Heart left ventricle (tissue), 16 donors: ENCODE measurements at regions not wholly inside any gene's neighbourhood (a gene's known extent, or its start where the extent isn't known, plus 50 kb on each side); places are given as distances from the start of the nearest gene placed in this dataset.
"Not testable (repeated sequence)": the region's sequence is repeated elsewhere in the genome, so short reads cannot be mapped to it uniquely, and the experiment has no call there.

Experiments used
- ATAC-seq, 4 donors: fragments of 200-7000 bp; cut with Tn5 transposase; one replicate each; pipeline ENCODE4 v1.9.1; 2020 to 2022; ENCODE audit warnings: moderate library complexity in 4 of 4, mild to moderate bottlenecking in 3 of 4, moderate number of reproducible peaks in 1 of 4
- DNase-seq, 5 donors: peaks; one replicate each; pipeline ENCODE4 v3.0.0-alpha.2; 2020
- H3K27ac ChIP-seq, 12 donors: fragments of 200-600 bp; sonication (generic) in 4 of 12; one replicate each; pipeline versions ENCODE4 v1.5.0 to v1.8.0; 2016 to 2022; ENCODE audit warnings: mild to moderate bottlenecking in 2 of 12
- H3K27me3 ChIP-seq, 9 donors: fragments of 200-600 bp; sonication (generic) in 2 of 9; one replicate each; pipeline versions ENCODE4 v1.5.1 to v1.8.0; 2016 to 2022; ENCODE audit warnings: mild to moderate bottlenecking in 3 of 9
- H3K36me3 ChIP-seq, 9 donors: fragments of 200-600 bp; sonication (generic) in 2 of 9; one replicate each; pipeline versions ENCODE4 v1.5.0 to v1.8.0; 2018 to 2022; ENCODE audit warnings: mild to moderate bottlenecking in 2 of 9
- H3K4me1 ChIP-seq, 12 donors: fragments of 200-600 bp; sonication (generic) in 4 of 12; one replicate each; pipeline versions ENCODE4 v1.5.0 to v1.8.0; 2016 to 2022; ENCODE audit warnings: mild to moderate bottlenecking in 3 of 12
- H3K4me3 ChIP-seq, 12 donors: fragments of 200-600 bp; sonication (generic) in 4 of 12; one replicate each; pipeline versions ENCODE4 v1.5.0 to v1.8.0; 2017 to 2022; ENCODE audit warnings: mild to moderate bottlenecking in 9 of 12, moderate library complexity in 4 of 12
- H3K9me3 ChIP-seq, 12 donors: fragments of 200-600 bp; sonication (generic) in 4 of 12; one replicate each; pipeline versions ENCODE4 v1.5.0 to v1.8.0; 2016 to 2022; ENCODE audit warnings: mild to moderate bottlenecking in 1 of 12
- CTCF ChIP-seq, 12 donors: fragments of 200-600 bp; sonication (generic) in 4 of 12; IDR thresholded peaks; one replicate each; pipeline versions ENCODE4 v1.5.0 to v1.8.0; 2018 to 2022; ENCODE audit warnings: antibody characterized with exemption in 12 of 12, mild to moderate bottlenecking in 5 of 12
- POLR2A ChIP-seq, 2 donors: fragments of 450-650 bp; IDR thresholded peaks; one replicate each; pipeline ENCODE4 v1.6.1; 2017; ENCODE audit warnings: antibody characterized with exemption in 2 of 2, mild to moderate bottlenecking in 2 of 2, moderate library complexity in 2 of 2
- WGBS, 4 donors: extraction: QIAGEN DNeasy Blood & Tissue Kit in 2 of 4; methylation state at CpG; one replicate each; pipeline versions ENCODE4 v1.1.5 to v1.1.7; 2013 to 2018; 5-methylcytosine and 5-hydroxymethylcytosine counted together
- intact Hi-C, 10 donors: fragments of 100-400 bp; cut with DNase I; formaldehyde crosslinking; loops; one replicate each; pipeline versions ENCODE4 v1.11.1 to v1.14.2; 2022
- donor health status: ischemic (EF 13 %, LVEDD 7.1; RV severe dilation, severe dysfunction).
- donor health status: healthy with polysubstance abuse.
- donor health status: DM: no; HTN: yes; CAD: no.
- donor health status: DM: no; HTN: no; CAD: no.
- donor health status: ischemic (EF 25% LVEDD 6.9; RV normal size, moderate dysfunction).
- donor health status: ischemic (EF 25% LVEDD 5.7; RV mildly dilated, moderate dysfunction).
- donor health status: healthy.
- donor health status: DM: yes; HTN: yes; CAD: no.
- donor health status: ischemic (EF 35%, LVEDD 5.7; RV mildly dilated, moderate dysfunction).
- donor health status: nonischemic (EF 11% LVEDD 7.7; RV severe dilation, severe dysfunction).
- donor health status: DM: yes; HTN: yes; CAD: no.
- donor health status: PGD.
- donor health status: ischemic (EF 29% LVEDD 5.4; RV normal size, mild dysfunction).
- donor health status: nonischemic (EF 23%, LVEDD 6.1; RV moderate dilation, normal function).

- Histone ChIP-seq H3K27me3 (no peaks in the 10 kb centered on the region), H3K36me3 (no peaks in the 10 kb centered on the region), H3K9me3 (no peaks in the 10 kb centered on the region), H3K4me3 (no peak overlapping the region), H3K27ac (no peak overlapping the region), H3K4me1 (no peaks in the 10 kb centered on the region)
- TF ChIP-seq CTCF (IDR thresholded peaks at IDR 0.05) = no peak
- TF ChIP-seq POLR2A (IDR thresholded peaks at IDR 0.05) = no peak
- ATAC-seq = no peak
- WGBS, 4 donors = 83 to 91% (median 87%) methylated on average over 2 of the region's 2 CpGs
- intact Hi-C loops = no loop called here
- no peak for DNase-seq
Measured at GRCh38 chr6:56877922-56878321, 77.0 kb upstream of the BEND6 start.

GRCh38 chr6:56875961-56876360 is 78.9 kb upstream of the BEND6 start:
- no peaks in the 10 kb centered on the region for H3K9me3 ChIP-seq
- no peaks in the 10 kb centered on the region for H3K4me1 ChIP-seq
- intact Hi-C loops = no loop called here
- no peaks in the 10 kb centered on the region for H3K27me3 ChIP-seq
- WGBS, 4 donors = 86 to 98% (median 90%) methylated on average over 5 of the region's 5 CpGs
- no peaks in the 10 kb centered on the region for H3K36me3 ChIP-seq
- TF ChIP-seq POLR2A (IDR thresholded peaks at IDR 0.05) (no peak), CTCF (IDR thresholded peaks at IDR 0.05) (no peak)
- no peak overlapping the region for H3K27ac ChIP-seq
- ATAC-seq (no peak), DNase-seq (no peak)
- H3K4me3 ChIP-seq = no peak overlapping the region

- ATAC-seq (no peak), DNase-seq (no peak)
- TF ChIP-seq CTCF (IDR thresholded peaks at IDR 0.05) (no peak), POLR2A (IDR thresholded peaks at IDR 0.05) (no peak)
- Histone ChIP-seq H3K4me1 (no peaks in the 10 kb centered on the region), H3K27me3 (no peaks in the 10 kb centered on the region), H3K36me3 (no peaks in the 10 kb centered on the region), H3K27ac (no peak overlapping the region), H3K9me3 (no peaks in the 10 kb centered on the region), H3K4me3 (no peak overlapping the region)
- WGBS, 4 donors = 95 to 100% (median 95%) methylated on average over 1 of the region's 1 CpG
- intact Hi-C loops = no loop called here
Measured at GRCh38 chr6:56875523-56875922, 79.4 kb upstream of the BEND6 start.

- no peaks in the 10 kb centered on the region for H3K36me3 ChIP-seq
- H3K9me3 ChIP-seq = no peaks in the 10 kb centered on the region
- intact Hi-C loops = no loop called here
- H3K27ac ChIP-seq = no peak overlapping the region
- no peak overlapping the region for H3K4me3 ChIP-seq
- H3K27me3 ChIP-seq = no peaks in the 10 kb centered on the region
- TF ChIP-seq CTCF (IDR thresholded peaks at IDR 0.05) (no peak), POLR2A (IDR thresholded peaks at IDR 0.05) (no peak)
- ATAC-seq = no peak
- DNase-seq = no peak
- no peaks in the 10 kb centered on the region for H3K4me1 ChIP-seq
- WGBS, 4 donors = 79 to 88% (median 84%) methylated on average over 3 of the region's 3 CpGs
Measured at GRCh38 chr6:56874328-56874727, 80.6 kb upstream of the BEND6 start.

- H3K27ac ChIP-seq, H3K9me3 ChIP-seq, H3K36me3 ChIP-seq, intact Hi-C loops, DNase-seq, ATAC-seq, H3K27me3 ChIP-seq, H3K4me3 ChIP-seq: not testable (repeated sequence)
- WGBS, 4 donors = 84 to 90% (median 85%) methylated on average over 5 of the region's 5 CpGs
- peaks cover 0 to 11% (median 0%) of the 10 kb centered on the region in 12 donors for H3K4me1 ChIP-seq
Measured at GRCh38 chr6:56870053-56870452, 84.9 kb upstream of the BEND6 start.
